ENCODE measurements at regions not wholly inside any gene's neighbourhood (a gene's known extent, or its start where the extent isn't known, plus 50 kb on each side); places are given as distances from the start of the nearest gene placed in this dataset.

DNA sequence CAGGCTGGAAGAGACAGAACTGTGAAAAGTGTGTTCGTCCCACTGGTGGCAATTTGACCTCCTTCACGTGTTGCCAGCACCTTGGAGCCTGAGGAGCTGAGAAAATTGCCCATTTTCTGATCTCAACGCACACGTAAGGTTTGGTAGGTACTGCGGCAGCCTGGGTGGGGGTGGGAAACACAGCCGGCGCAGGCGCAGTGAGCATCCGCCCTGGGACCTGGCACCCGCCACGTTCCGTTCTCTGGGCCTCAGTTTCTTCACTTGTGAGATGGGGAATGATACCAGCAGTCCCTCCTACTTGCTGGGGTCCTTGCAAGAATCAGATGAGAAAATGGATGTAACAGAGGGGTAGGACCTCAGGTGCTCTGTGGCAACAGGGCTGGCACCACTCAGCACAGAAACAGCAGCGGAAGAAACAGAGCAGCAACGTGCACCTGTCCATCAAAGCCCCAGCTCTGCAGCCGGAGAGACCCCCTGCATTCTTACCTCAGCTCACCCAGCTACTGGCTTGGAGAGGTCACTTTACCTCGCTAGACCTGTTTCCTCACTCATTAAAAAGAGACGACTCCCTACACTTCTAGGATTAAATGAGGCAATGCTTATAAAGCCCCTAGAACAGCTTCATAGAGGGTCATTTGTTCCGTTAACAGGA is 458.0 kb upstream of the ID2 start:
- no peak for DNase-seq

DNA sequence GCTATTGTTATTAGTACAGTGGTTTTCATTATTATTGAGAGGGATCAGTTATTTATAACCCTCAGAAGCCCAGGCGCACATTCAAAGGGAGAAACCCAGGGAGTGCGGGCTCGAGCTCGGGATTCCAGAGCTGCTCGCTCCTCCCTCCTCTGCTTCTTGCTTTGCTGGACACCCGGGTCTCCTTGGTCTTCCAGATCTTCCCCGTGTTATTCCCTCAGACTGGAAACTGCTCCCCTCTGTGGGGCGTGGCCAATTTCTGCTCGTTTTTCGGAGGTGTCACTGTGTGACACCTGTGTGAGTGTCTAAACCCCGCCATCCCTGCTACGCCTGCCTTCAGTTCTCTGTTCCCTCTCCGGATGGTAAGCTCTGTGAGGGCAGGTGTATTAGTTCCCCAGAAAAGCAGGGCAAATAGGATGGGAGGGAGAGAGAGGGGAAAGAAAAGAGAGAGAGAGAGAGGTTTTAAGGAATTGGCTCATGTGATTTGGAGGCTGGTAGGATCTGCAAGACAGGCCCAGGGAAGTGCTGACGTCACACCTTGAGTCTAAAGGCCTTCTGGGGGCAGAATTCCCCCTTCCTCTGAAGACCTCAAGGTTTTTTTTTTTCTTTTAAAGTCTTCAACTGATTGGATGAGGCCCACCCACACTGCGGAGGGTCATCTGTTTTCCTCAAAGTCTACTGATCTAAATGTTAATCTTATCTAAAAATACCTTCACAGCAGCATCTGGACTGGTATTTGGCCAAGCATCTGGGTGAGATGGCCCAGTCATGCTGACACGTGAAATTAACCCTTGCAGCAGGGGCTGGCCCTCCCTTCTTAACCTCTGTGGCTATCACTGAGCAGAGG is 457.3 kb upstream of the ID2 start:
- no peak for DNase-seq

GRCh38 chr2:8225266-8225665 is 456.6 kb upstream of the ID2 start:
- DNase-seq: no peak

DNA sequence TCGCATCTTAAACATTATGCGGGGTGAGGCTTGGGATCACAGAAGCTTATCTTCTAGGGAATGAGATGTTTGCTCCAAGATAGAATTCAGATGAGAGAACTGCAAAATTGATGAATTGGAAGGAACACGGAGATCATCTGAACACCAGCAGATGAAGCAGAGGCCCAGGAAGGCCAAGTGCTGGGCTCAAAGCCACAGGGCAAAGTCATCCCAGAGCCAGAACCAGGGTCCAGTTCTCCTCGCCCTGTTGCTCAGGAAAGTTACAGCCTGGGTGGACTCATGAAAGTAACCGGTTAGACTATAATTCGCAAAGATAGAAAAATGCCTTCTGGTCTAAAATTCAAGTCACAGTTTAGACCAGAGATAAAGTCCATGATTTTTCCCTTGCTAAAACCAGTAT is 456.1 kb upstream of the ID2 start:
- no peak for DNase-seq

- peak; percentile 39 to 59 for DNase-seq
Measured at GRCh38 chr2:8229546-8229986, 452.3 kb upstream of the ID2 start.

DNA sequence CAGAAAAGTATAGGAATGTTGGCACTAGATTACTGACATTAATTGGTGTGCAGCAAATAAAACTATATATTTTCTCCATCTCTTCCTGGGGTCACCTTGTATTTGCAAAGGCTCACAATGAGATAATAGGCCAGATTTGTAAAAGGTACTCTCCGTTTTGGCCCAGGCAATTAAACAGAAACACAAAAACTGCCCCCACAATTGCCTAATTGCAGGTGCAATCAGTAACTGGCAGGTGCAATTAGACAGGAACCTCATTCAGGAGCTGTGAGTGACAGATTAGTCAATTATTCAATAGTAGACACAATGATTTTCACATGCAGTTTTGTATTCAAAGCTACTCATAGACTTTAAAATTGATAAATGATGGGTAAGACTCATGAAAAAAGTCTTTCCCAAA is 451.4 kb upstream of the ID2 start:
- no peak for DNase-seq

DNA sequence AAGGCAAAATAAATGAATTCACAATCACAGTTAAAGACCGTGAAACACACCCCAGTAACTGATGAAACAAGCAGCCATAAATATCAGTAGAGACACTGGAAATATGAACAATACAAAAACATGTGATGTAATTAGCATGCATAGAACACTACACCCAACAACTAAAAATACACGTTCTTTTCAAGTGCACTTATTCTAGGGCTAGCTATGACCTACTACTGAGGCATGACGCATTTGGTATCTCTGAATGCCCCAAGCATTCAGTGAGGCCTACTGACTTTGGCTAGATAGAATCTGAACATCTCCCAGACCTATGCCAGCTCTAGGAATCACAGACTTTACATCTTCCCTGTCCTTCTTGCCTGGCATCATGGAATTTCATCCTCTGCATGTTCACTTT is 450.0 kb upstream of the ID2 start:
- DNase-seq: no peak

DNA sequence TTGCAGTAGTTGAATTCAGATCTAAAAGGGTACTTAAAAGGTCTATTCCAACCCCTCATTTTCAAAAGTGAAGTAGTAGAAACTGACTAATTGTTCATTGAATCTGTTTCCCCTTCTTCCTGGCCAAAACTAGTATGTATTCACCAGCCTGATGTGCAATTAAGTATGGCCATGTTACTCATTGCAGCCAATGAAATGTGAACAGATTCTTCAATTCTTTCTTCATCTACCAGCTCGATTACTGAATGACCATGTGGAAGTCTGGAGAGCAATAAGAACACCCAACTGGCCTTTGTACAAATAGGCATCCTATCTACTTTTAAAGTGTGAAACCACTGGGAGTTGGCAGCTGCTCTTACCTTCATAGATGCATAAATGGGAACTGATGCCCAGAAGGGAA is 449.0 kb upstream of the ID2 start:
- no peak for DNase-seq

GRCh38 chr2:8234253-8234652 is 447.6 kb upstream of the ID2 start:
- peak; percentile 4 to 69 for DNase-seq

GRCh38 chr2:8234757-8235374 is 447.0 kb upstream of the ID2 start:
- no peak for DNase-seq

DNA sequence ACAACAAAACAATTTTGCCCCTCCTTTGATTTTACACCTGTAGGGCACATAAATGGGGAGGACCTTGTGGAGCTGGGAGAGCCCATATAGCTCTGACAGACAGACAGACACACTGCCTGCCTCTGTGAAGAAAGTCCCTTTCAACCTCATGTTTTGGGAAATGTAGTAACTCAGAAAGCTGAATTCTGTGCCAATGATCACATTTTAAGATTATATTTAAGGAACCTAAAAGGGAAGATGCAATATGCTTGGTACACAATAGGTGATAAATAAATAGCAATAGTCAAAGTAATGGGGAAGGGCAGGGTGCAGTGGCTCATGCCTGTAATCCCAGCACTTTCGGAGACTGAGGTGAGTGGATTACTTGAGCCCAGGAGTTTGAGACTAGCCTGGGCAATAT is 446.4 kb upstream of the ID2 start:
- no peak for DNase-seq

- DNase-seq: no peak
Measured at GRCh38 chr2:8236391-8236790, 445.5 kb upstream of the ID2 start.

DNA sequence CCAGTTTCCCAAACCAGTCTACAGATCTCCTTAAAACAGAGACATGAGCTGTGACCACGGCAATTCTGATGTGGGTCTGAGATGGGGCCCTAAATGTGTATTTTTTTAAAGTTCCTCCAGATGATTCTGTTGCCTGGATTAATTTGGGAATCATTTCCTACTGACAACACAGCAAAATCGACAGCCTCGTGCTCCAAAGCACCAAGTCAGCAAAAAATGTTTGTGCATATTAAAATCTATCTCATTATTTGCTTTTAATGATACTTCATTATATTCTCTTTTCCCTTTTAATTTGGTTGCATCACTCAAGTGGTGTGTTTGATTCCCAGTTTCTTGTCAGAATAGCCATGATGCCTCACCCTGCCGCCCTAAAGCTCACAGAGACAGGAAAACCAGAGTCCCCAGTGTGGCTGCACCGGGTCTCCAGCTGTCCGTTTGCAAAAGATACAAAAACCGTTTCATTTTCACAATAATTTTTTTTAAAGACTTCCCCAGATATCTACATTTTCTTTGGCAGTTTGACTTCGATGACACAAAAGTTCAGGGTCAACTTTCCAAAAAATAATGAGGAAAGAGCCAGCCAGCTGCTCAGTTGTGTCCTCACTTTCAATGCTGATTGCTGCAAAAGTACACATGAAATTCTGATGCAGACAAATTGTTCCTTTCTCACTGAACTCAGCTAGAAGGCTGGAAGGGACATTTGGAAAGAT is 443.2 kb upstream of the ID2 start:
- DNase-seq: no peak

DNA sequence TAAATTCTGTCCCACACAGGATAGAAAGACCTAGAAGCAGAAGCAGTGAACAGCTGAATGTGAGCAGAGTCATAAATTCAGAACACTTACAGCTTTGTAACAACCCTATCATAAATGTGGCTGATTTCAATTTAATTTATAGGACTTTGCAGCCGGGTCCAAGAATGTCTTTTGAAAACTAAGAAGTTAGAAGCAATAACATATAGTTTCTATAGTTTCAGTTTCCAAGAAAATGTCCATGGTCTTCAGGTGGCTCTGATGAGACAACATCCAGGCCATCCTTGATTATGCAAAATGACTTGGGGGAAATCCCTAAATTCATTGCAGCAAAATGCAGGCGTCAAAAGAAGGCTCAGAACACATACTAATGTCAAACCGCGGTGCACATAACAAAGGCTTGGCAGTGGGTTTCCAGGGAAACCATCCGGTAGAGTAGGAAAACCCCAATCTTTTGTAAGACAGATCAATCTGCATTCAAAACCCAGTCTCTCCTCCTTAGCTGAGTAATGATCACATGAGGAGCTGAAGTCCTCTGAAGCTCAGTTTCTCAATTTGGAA is 442.2 kb upstream of the ID2 start:
- DNase-seq: peak; percentile 20 to 60

- DNase-seq: no peak
Measured at GRCh38 chr2:8241317-8241716, 440.5 kb upstream of the ID2 start.

GRCh38 chr2:8242739-8243138 is 439.1 kb upstream of the ID2 start:
- no peak for DNase-seq

DNA sequence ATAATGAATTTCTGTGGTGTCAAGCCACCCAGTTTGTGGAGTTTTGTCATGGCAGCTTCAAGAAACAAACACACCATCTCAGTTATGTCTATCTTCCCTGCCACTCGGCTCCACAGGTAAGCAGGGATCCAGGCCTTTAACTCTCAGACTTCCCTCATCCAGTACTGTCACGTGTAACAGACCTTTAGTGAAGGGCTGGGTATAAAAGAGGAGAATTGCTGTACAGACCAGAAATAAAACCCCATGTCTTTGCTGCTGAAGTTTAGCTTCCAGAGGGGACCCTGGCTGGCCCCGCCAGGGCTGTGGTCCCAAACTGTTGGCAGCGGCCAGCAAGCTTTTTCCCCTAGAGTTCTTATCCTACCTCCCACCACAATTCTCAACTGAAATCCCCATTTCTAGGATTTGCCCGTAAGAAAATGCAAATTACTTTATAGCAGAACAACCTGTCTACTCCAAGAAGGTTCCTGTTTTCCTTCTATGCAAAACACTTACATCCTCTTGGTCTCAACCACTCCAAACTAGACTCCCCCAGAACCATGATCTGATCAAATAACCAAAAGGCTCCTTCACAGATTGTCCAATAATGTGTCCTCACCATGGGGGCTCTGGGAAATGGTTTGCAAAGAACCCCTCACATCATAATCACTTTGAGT is 438.0 kb upstream of the ID2 start:
- no peak for DNase-seq

- peak in 1 of 2 donors; percentile 52 for DNase-seq
Measured at GRCh38 chr2:8244639-8245038, 437.2 kb upstream of the ID2 start.

DNA sequence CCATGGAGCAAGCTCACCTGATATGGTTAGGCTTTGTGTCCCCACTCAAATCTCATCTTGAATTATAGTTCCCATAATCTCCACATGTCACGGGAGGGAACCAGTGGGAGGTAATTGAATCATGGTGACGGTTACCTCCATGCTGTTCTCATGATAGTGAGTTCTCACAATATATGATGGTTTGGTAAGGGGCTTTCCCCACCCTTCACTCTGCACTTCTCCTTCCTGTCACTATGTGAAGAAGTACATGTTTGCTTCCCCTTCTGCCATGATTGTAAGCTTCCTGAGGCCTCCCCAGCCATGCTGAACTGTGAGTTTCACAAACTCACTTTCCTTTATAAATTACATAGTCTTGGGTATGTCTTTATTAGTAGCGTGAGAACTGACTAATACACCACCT is 435.7 kb upstream of the ID2 start:
- no peak for DNase-seq

GRCh38 chr2:8247905-8248622 is 433.8 kb upstream of the ID2 start:
- DNase-seq: no peak

DNA sequence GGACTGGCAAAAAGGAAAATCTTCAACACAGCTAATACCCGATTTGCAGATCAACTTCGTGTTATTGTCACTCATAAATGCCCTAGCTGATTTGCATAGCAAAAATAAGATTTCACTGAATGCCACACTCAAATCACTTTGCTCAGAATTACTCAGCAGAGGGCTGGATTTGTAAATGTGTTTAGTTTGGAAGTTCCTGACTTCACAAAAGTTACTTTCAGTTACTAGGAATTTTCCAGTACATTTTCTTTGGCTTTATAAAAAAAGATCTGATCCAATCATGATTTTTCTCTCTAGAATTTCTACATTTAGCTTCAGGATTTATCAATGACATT is 433.3 kb upstream of the ID2 start:
- no peak for DNase-seq

DNA sequence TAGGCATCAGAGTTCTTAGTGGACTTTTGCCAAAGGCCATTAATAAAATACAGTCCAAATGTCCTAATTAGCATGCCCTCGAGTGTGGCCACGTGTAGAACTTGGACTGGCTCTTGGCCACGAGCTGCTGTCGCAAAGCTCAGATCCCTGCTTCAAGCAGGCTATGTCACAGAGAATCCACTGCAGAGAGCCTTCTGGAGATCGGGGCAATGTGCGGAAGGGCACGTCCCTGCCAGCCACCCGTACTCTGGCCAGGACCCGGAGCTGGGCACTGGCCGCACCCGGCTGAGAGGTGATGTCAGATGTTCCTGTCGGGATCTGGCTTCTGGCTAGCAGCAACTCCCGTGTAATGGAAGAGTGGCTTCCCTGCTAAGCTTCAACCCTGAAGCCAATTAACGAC is 432.7 kb upstream of the ID2 start:
- DNase-seq: no peak
